Transverse colon (tissue), 4 donors: ENCODE measurements at regions not wholly inside any gene's neighbourhood (a gene's known extent, or its start where the extent isn't known, plus 50 kb on each side); places are given as distances from the start of the nearest gene placed in this dataset.

ENCODE experiments used
- CTCF ChIP-seq, 5 experiments: fragments of 200-600 bp in 3 of 5; fragments of 450-650 bp in 2 of 5; sonication (generic) in 3 of 5; IDR thresholded peaks; 1 replicate in 2 of 5; 2 replicates in 3 of 5; pipeline ENCODE4 v1.5.1; 2016 to 2017; ENCODE audit warnings: antibody characterized with exemption in 5 of 5, inconsistent platforms in 3 of 5, mild to moderate bottlenecking in 2 of 5, moderate library complexity in 1 of 5
- EP300 ChIP-seq: sonication (generic); formaldehyde crosslinking; IDR thresholded peaks from one replicate; pipeline ENCODE4 v1.6.1; 2017; ENCODE audit warnings: antibody characterized with exemption, low read depth
- POLR2A ChIP-seq: fragments of 450-650 bp; IDR thresholded peaks from one replicate; pipeline ENCODE4 v1.6.1; 2016; ENCODE audit warnings: antibody characterized with exemption, mild to moderate bottlenecking, moderate library complexity
- POLR2AphosphoS5 ChIP-seq, 3 donors: sonication (generic); formaldehyde crosslinking; IDR thresholded peaks; one replicate each; pipeline ENCODE4 v1.6.1; 2016; ENCODE audit warnings: antibody characterized with exemption in 3 of 3

GRCh38 chr2:88844960-88845359 is 153.5 kb downstream of the RPIA start:
- TF ChIP-seq CTCF (IDR thresholded peaks at IDR 0.05) (no peak), POLR2A (no peak), POLR2AphosphoS5 (IDR thresholded peaks at IDR 0.05) (no peak), EP300 (no peak)
